ENCODE measurements at regions not wholly inside any gene's neighbourhood (a gene's known extent, or its start where the extent isn't known, plus 50 kb on each side); places are given as distances from the start of the nearest gene placed in this dataset.
A peak's percentile ranks its signal among the peaks of the same experiment; 100 is the strongest.

GRCh38 chr3:42013691-42014457 is 52.0 kb upstream of the ULK4 start:
- in situ Hi-C loops (cut with MboI; ENCODE audit: low sequenced_read_pairs, unreplicated experiment), result no loop called here
- peak; percentile 42 for DNase-seq (ENCODE audit: low spot score)
- TF ChIP-seq CTCF (IDR thresholded peaks at IDR 0.05; ENCODE audit: borderline replicate concordance, control extremely low read depth, extremely low read depth, insufficient read depth, missing control alignments), result peak; percentile 25

GRCh38 chr3:42012935-42013690 is 51.2 kb upstream of the ULK4 start:
- TF ChIP-seq CTCF (IDR thresholded peaks at IDR 0.05; ENCODE audit: borderline replicate concordance, control extremely low read depth, extremely low read depth, insufficient read depth, missing control alignments), result peak; percentile 25
- in situ Hi-C loops (cut with MboI; ENCODE audit: low sequenced_read_pairs, unreplicated experiment), result no loop called here
- peak; percentile 91 for DNase-seq (ENCODE audit: low spot score)

- in situ Hi-C loops (cut with MboI; ENCODE audit: low sequenced_read_pairs, unreplicated experiment), result no loop called here
- TF ChIP-seq CTCF (IDR thresholded peaks at IDR 0.05; ENCODE audit: borderline replicate concordance, control extremely low read depth, extremely low read depth, insufficient read depth, missing control alignments), result no peak
- no peak for DNase-seq (ENCODE audit: low spot score)
Measured at GRCh38 chr3:42012383-42012934, 50.6 kb upstream of the ULK4 start.
